DOHH2 (cell line): ENCODE measurements at regions not wholly inside any gene's neighbourhood (a gene's known extent, or its start where the extent isn't known, plus 50 kb on each side); places are given as distances from the start of the nearest gene placed in this dataset.

Experiments used
- CTCF ChIP-seq: fragments of 200-600 bp; sonication (generic); IDR thresholded peaks from one replicate; pipeline ENCODE4 v1.5.1; 2014; ENCODE audit warnings: antibody characterized with exemption, mild to moderate bottlenecking, low read depth, low read length; ENCODE audit not compliant: poor library complexity, severe bottlenecking
- EZH2phosphoT487 ChIP-seq: fragments of 200-600 bp; sonication (generic); IDR thresholded peaks from 2 replicates; pipeline ENCODE4 v1.6.1; 2017; ENCODE audit warnings: borderline replicate concordance, mild to moderate bottlenecking, antibody characterized with exemption, low read length, moderate library complexity, mixed read lengths

GRCh38 chr9:75582870-75583269 is 307.6 kb upstream of the PCSK5 start:
- TF ChIP-seq CTCF (no peak), EZH2phosphoT487 (no peak)
